Activated naive CD4-positive, alpha-beta T cell treated with anti-CD3 and anti-CD28 coated beads, Interleukin-2, amount 50 U/mL, for 72 hours (primary cell): ENCODE measurements at regions not wholly inside any gene's neighbourhood (a gene's known extent, or its start where the extent isn't known, plus 50 kb on each side); places are given as distances from the start of the nearest gene placed in this dataset.

Experiments used
- ATAC-seq, 2 donors: fragments of 150-1000 bp; cut with Tn5 transposase; 2 replicates each; pipeline ENCODE4 v1.10.0; 2021; ENCODE audit warnings: mild to moderate bottlenecking in 2 of 2, moderate library complexity in 2 of 2
- DNase-seq, 2 donors: peaks; one replicate each; pipeline ENCODE4 v3.0.0; 2021 to 2022; ENCODE audit warnings: low spot score in 2 of 2
- H3K27ac Mint-ChIP-seq, 2 donors: one replicate each; pipeline ENCODE4 v1.8.0; 2022; ENCODE audit warnings: mild to moderate bottlenecking in 2 of 2, mixed read lengths in 2 of 2
- H3K36me3 Mint-ChIP-seq, 2 donors: one replicate each; pipeline ENCODE4 v1.8.0; 2022; ENCODE audit warnings: mixed read lengths in 2 of 2
- H3K9me3 Mint-ChIP-seq, 2 donors: one replicate each; pipeline ENCODE4 v1.8.0; 2022; ENCODE audit warnings: mixed read lengths in 2 of 2

GRCh38 chr10:4488904-4489303 lies 337.1 kb upstream of the AKR1E2 start:
- Mint-ChIP-seq H3K27ac (no peak overlapping the region), H3K36me3 (no peaks in the 10 kb centered on the region), H3K9me3 (peaks cover 0 to 5% of the 10 kb centered on the region in 2 donors)
- ATAC-seq (no peak), DNase-seq (no peak)

GRCh38 chr10:4485636-4486035 lies 340.4 kb upstream of the AKR1E2 start:
- no peak for ATAC-seq
- DNase-seq, result no peak
- Mint-ChIP-seq H3K9me3 (peaks cover 0 to 5% of the 10 kb centered on the region in 2 donors), H3K27ac (no peak overlapping the region), H3K36me3 (no peaks in the 10 kb centered on the region)

DNA sequence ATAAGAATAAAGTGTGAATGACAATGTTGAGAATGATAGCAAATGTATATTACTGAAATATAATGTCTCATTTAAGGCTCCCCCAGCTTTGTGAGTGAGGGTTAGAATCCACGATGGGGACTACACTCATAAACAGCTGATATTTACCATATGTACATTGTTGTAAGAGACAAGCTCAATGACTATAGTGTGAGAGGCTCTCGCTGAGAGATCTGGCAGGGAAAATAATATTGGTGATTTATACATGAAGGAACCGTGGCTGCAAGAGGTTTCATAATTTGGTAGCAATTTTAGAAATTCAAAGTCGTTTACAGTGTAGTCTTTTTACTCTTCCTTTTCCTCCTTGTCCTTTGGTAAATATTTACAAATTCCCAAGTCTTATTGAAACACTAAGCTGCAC lies 342.2 kb upstream of the AKR1E2 start:
- peaks cover 0 to 6% of the 10 kb centered on the region in 2 donors for H3K36me3 Mint-ChIP-seq
- no peak for DNase-seq
- no peak for ATAC-seq

GRCh38 chr10:4482659-4483058 lies 343.3 kb upstream of the AKR1E2 start:
- peaks cover 0 to 6% of the 10 kb centered on the region in 2 donors for H3K36me3 Mint-ChIP-seq
- ATAC-seq (no peak), DNase-seq (no peak)
- no peak overlapping the region for H3K27ac Mint-ChIP-seq
- H3K9me3 Mint-ChIP-seq, result peaks cover 5 to 7% of the 10 kb centered on the region in 2 donors

More for the DNA sequence above, 342.2 kb upstream of the AKR1E2 start:
- no peak overlapping the region for H3K27ac Mint-ChIP-seq
- H3K9me3 Mint-ChIP-seq, result peaks cover 5 to 9% of the 10 kb centered on the region in 2 donors

GRCh38 chr10:4481192-4481591 lies 344.8 kb upstream of the AKR1E2 start:
- Mint-ChIP-seq H3K27ac (no peak overlapping the region), H3K9me3 (peaks cover 5% of the 10 kb centered on the region in 2 donors), H3K36me3 (peaks cover 0 to 6% of the 10 kb centered on the region in 2 donors)
- DNase-seq (no peak), ATAC-seq (no peak)

GRCh38 chr10:4479342-4479741 lies 346.7 kb upstream of the AKR1E2 start:
- no peak for ATAC-seq
- Mint-ChIP-seq H3K27ac (no peak overlapping the region), H3K36me3 (peaks cover 0 to 6% of the 10 kb centered on the region in 2 donors), H3K9me3 (peaks cover 5% of the 10 kb centered on the region in 2 donors)
- no peak for DNase-seq

DNA sequence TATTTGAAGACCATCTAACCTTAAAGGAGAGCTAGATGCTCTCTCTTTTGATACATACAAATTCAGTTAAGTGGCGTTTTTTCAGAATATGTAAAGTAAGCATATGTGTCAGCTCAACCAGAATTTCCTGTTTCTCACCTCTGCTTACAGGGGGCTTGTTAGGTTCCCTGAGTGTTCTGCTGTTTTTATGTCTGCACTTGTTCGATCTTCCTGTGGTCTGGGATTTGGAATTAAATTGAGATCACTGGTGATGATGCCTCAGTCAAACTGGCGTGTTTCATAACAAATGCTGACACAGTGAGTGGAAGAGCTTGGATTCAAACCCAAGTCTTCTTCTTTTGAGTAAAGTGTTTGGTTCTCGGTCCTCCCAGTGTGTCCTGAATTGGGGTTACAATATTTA lies 348.3 kb upstream of the AKR1E2 start:
- Mint-ChIP-seq H3K36me3 (peaks cover 0 to 6% of the 10 kb centered on the region in 2 donors), H3K9me3 (peaks cover 5% of the 10 kb centered on the region in 2 donors), H3K27ac (no peak overlapping the region)
- no peak for ATAC-seq
- DNase-seq, result no peak

DNA sequence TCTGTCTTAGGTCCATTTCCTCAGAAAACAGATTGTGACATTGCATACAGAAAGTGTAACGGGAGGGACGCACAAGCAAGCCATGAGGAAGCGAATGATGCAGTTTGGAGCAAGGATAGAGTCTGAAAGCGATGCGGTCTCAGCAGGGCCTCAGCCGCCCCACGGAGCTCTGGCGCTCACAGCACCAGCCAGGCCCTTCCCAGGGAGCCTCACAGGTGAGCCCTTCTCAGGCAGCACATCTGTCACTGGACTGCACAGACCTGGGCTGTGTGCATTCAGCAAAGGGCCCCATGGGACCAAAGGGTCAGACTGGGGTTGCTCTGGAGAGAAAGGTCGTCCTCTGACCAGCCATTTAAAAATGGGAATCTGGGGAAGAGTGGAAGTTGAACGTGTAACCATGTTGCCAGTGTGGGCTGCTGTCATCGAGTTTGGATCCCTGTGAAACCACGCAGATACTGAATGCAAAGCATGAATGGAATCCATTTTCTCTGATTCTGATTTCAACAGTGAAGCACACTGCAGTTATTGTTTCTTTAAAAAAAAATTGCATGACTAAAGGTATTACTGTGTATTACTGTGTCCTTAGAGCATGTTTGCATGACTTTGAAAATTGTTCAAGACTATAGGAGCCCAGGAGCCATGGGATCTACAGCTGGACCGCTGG lies 350.0 kb upstream of the AKR1E2 start:
- H3K9me3 Mint-ChIP-seq, result peaks cover 5% of the 10 kb centered on the region in 2 donors
- ATAC-seq (no peak), DNase-seq (no peak)
- H3K27ac Mint-ChIP-seq, result no peak overlapping the region
- H3K36me3 Mint-ChIP-seq, result peaks cover 0 to 6% of the 10 kb centered on the region in 2 donors

DNA sequence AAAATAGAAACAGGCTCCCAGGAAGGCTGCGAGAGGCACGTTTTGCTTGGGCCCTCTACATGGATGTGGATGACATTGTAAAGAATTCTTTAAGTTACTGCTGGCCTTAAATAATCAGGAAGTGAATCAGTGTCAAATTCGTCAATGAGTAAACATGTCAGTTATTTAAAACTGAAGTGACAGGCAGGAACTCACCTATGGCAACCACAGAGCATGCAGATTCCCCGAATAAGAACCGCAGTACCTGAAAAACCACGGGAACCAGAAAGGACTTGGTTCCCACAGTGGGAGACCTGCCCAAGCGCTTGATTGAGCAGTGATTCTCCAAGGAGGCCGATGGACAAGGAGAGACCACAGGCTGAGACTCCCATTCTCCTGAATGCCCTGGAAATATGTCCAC lies 351.2 kb upstream of the AKR1E2 start:
- ATAC-seq, result no peak
- Mint-ChIP-seq H3K9me3 (peaks cover 5% of the 10 kb centered on the region in 2 donors), H3K27ac (no peak overlapping the region), H3K36me3 (peaks cover 0 to 6% of the 10 kb centered on the region in 2 donors)
- no peak for DNase-seq

GRCh38 chr10:4473977-4474376 lies 352.0 kb upstream of the AKR1E2 start:
- H3K27ac Mint-ChIP-seq, result no peak overlapping the region
- ATAC-seq (no peak), DNase-seq (no peak)
- H3K9me3 Mint-ChIP-seq, result no peaks in the 10 kb centered on the region
- H3K36me3 Mint-ChIP-seq, result peaks cover 0 to under 1% of the 10 kb centered on the region in 2 donors

- H3K9me3 Mint-ChIP-seq, result no peaks in the 10 kb centered on the region
- H3K27ac Mint-ChIP-seq, result no peak overlapping the region
- ATAC-seq, result no peak
- DNase-seq, result no peak
- no peaks in the 10 kb centered on the region for H3K36me3 Mint-ChIP-seq
Measured at GRCh38 chr10:4472190-4472904, 353.7 kb upstream of the AKR1E2 start.

GRCh38 chr10:4470231-4470835 lies 355.7 kb upstream of the AKR1E2 start:
- ATAC-seq, result no peak
- H3K27ac Mint-ChIP-seq, result no peak overlapping the region
- H3K36me3 Mint-ChIP-seq, result no peaks in the 10 kb centered on the region
- no peak for DNase-seq
- H3K9me3 Mint-ChIP-seq, result no peaks in the 10 kb centered on the region

DNA sequence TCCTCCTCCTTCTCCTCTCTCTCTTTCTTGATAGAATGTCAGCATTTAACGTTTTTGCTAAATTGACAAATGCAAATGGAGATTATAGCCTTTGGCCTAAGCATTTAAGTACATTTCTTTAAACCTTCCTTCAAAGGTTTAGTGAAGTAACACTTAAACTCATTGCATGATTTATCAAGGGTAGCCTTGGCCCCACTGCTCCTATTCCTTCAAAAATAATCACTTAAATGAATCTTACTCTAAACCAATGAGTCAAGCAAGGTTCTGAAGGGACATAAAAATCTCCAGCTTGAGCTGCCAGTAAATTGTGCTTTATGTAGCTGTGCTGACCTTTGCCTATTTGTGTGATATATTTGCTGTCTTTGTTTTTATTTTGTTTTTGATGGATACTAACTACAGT lies 358.5 kb upstream of the AKR1E2 start:
- no peaks in the 10 kb centered on the region for H3K36me3 Mint-ChIP-seq
- peaks cover 0 to 3% of the 10 kb centered on the region in 2 donors for H3K9me3 Mint-ChIP-seq
- DNase-seq, result no peak
- ATAC-seq, result no peak
- H3K27ac Mint-ChIP-seq, result no peak overlapping the region

DNA sequence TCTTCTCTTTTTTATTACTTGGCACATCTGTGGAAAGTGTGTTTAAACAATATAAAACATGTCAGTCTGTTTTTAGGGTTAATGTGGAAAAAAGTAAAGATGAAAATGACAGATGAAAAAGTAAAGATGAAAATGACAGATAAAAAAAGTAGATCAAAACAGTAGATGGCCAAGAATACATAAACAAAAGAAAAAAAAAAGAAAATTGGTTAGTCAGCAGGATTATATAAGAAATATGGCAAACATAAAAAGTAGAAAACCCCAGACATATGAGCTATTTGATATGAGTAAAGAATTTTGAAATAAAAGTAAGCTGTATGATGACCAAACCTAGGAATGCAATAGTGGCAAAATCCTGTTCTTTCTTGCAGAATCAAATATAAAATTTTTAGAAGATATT lies 365.7 kb upstream of the AKR1E2 start:
- Mint-ChIP-seq H3K36me3 (no peaks in the 10 kb centered on the region), H3K9me3 (peaks cover 0 to 6% of the 10 kb centered on the region in 2 donors), H3K27ac (no peak overlapping the region)
- DNase-seq, result no peak
- no peak for ATAC-seq

DNA sequence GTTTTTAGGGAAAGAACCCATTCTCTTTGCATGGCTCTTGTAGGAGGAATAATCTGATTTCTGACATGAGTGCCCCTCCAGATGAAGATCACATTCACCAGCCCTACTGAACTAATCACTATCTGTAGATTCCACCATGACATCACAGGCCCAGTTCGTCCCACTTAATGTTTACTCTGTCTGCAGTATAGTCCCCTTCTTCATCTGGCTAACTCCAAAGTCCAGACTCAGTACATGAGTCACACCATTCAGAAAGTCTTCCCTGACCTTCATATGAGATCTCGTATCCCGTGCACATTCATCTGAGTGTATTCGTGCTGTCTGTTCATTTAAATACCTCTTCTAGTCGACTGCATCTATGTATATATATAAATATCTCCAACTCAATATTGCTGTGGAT lies 366.5 kb upstream of the AKR1E2 start:
- ATAC-seq (no peak), DNase-seq (no peak)
- Mint-ChIP-seq H3K9me3 (peaks cover 0 to 6% of the 10 kb centered on the region in 2 donors), H3K27ac (no peak overlapping the region), H3K36me3 (no peaks in the 10 kb centered on the region)

- Mint-ChIP-seq H3K9me3 (peaks cover 0 to 4% of the 10 kb centered on the region in 2 donors), H3K27ac (no peak overlapping the region), H3K36me3 (no peaks in the 10 kb centered on the region)
- ATAC-seq (no peak), DNase-seq (no peak)
Measured at GRCh38 chr10:4457597-4457996, 368.4 kb upstream of the AKR1E2 start.

DNA sequence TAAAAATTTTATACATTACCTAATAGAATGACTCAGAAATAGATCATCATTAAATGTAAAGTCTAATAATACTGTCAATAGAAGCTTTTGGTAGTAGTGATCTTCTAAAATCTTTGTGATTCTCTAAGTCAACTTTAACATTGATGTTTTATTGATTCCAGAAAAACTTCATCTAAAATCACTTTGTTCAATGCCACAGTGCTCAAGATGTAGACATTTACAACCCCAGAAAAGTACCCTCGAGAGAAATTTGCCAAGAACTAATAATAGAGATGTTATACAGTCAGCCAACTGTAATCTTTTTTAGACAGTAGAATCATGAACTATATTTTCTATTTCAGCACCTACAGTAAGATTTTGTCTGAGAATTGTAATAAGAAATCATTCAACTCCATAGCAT lies 369.2 kb upstream of the AKR1E2 start:
- no peaks in the 10 kb centered on the region for H3K9me3 Mint-ChIP-seq
- no peaks in the 10 kb centered on the region for H3K36me3 Mint-ChIP-seq
- DNase-seq, result no peak
- ATAC-seq, result no peak
- H3K27ac Mint-ChIP-seq, result no peak overlapping the region
